ENCODE measurements at regions not wholly inside any gene's neighbourhood (a gene's known extent, or its start where the extent isn't known, plus 50 kb on each side); places are given as distances from the start of the nearest gene placed in this dataset.

GRCh38 chr15:46580924-46581323 lies 946.1 kb downstream of the SQOR start:
- no peak overlapping the region for H3K4me3 ChIP-seq (ENCODE audit: low read depth, low read length)
- in situ Hi-C loops (cut with HindIII; ENCODE audit: low sequenced_read_pairs): no loop called here
- TF ChIP-seq, protein P1, sequence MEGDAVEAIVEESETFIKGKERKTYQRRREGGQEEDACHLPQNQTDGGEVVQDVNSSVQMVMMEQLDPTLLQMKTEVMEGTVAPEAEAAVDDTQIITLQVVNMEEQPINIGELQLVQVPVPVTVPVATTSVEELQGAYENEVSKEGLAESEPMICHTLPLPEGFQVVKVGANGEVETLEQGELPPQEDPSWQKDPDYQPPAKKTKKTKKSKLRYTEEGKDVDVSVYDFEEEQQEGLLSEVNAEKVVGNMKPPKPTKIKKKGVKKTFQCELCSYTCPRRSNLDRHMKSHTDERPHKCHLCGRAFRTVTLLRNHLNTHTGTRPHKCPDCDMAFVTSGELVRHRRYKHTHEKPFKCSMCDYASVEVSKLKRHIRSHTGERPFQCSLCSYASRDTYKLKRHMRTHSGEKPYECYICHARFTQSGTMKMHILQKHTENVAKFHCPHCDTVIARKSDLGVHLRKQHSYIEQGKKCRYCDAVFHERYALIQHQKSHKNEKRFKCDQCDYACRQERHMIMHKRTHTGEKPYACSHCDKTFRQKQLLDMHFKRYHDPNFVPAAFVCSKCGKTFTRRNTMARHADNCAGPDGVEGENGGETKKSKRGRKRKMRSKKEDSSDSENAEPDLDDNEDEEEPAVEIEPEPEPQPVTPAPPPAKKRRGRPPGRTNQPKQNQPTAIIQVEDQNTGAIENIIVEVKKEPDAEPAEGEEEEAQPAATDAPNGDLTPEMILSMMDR (IDR thresholded peaks at IDR 0.05; ENCODE audit: low read depth, low read length): no peak
- no peak for DNase-seq (ENCODE audit: low read depth, low spot score)

- TF ChIP-seq, protein P1 (IDR thresholded peaks at IDR 0.05; ENCODE audit: low read depth, low read length): no peak
- no peak for DNase-seq (ENCODE audit: low read depth, low spot score)
- in situ Hi-C loops (cut with HindIII; ENCODE audit: low sequenced_read_pairs): no loop called here
- no peak overlapping the region for H3K4me3 ChIP-seq (ENCODE audit: low read depth, low read length)
Observed at GRCh38 chr15:46589088-46589487, 954.3 kb downstream of the SQOR start.

DNA sequence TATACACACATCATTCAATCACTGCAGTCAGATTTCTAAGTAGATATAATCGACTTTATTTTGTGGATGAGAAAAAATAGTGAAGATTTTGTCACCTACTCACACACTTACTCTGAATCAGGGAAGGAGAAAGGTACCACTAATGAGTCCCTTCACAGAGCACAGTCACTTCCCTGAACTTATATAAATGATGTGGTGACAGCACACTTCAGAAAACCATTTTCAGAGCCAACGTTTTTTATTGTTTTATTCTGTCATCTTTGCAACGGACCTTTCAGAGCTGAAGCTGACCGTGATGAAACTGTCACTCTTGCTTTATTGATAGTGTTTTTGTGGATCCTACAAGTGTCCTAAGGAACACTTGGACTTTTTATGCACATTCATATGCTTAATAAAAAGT lies 956.6 kb downstream of the SQOR start:
- in situ Hi-C loops (cut with HindIII; ENCODE audit: low sequenced_read_pairs): no loop called here
- no peak for DNase-seq (ENCODE audit: low read depth, low spot score)

GRCh38 chr15:46595016-46595415 lies 960.2 kb downstream of the SQOR start:
- DNase-seq (ENCODE audit: low read depth, low spot score): no peak
- H3K4me3 ChIP-seq (ENCODE audit: low read depth, low read length): no peak overlapping the region
- in situ Hi-C loops (cut with HindIII; ENCODE audit: low sequenced_read_pairs): no loop called here
- TF ChIP-seq, protein P1 (IDR thresholded peaks at IDR 0.05; ENCODE audit: low read depth, low read length): no peak

More for the DNA sequence above, 956.6 kb downstream of the SQOR start:
- TF ChIP-seq, protein P1 (IDR thresholded peaks at IDR 0.05; ENCODE audit: low read depth, low read length): no peak
- H3K4me3 ChIP-seq (ENCODE audit: low read depth, low read length): no peak overlapping the region

DNA sequence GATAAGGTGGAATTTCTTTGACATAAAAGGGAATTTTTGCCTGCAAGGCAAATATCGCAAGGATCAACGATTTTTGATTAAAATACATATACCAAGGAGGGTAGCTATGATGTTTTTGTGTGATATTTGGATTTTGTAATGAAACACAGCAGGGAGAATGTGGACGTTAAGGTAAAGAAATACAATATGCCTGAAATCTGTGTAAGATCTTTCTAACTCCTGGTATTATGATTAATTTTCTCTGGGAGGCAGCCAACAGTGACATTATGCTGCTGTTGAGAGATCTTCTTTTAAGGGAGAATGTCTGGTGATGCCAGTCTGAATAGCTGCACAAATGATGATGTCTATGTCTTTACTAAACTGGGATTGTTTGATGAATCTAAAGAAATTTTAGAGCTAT lies 972.2 kb downstream of the SQOR start:
- no peak for DNase-seq (ENCODE audit: low read depth, low spot score)
- H3K4me3 ChIP-seq (ENCODE audit: low read depth, low read length): no peak overlapping the region
- in situ Hi-C loops (cut with HindIII; ENCODE audit: low sequenced_read_pairs): no loop called here
- TF ChIP-seq, protein P1 (IDR thresholded peaks at IDR 0.05; ENCODE audit: low read depth, low read length): no peak

- DNase-seq (ENCODE audit: low read depth, low spot score): no peak
- H3K4me3 ChIP-seq (ENCODE audit: low read depth, low read length): no peak overlapping the region
- in situ Hi-C loops (cut with HindIII; ENCODE audit: low sequenced_read_pairs): no loop called here
- TF ChIP-seq, protein P1 (IDR thresholded peaks at IDR 0.05; ENCODE audit: low read depth, low read length): no peak
Observed at GRCh38 chr15:46616033-46616432, 981.2 kb downstream of the SQOR start.

GRCh38 chr15:46617507-46617906 lies 982.7 kb downstream of the SQOR start:
- no peak overlapping the region for H3K4me3 ChIP-seq (ENCODE audit: low read depth, low read length)
- no peak for DNase-seq (ENCODE audit: low read depth, low spot score)
- in situ Hi-C loops (cut with HindIII; ENCODE audit: low sequenced_read_pairs): no loop called here
- TF ChIP-seq, protein P1 (IDR thresholded peaks at IDR 0.05; ENCODE audit: low read depth, low read length): no peak
